AG04450 (cell line): ENCODE measurements at regions not wholly inside any gene's neighbourhood (a gene's known extent, or its start where the extent isn't known, plus 50 kb on each side); places are given as distances from the start of the nearest gene placed in this dataset.
"Not testable (repeated sequence)": the region's sequence is repeated elsewhere in the genome, so short reads cannot be mapped to it uniquely, and the experiment has no call there.

Source experiments
- CTCF ChIA-PET: fragments of 300-600, 350-600 bp; formaldehyde crosslinking; extraction: SDS; loops from one replicate; lab custom pipeline; 2022; ENCODE audit warnings: antibody characterized with exemption, inconsistent platforms; lab: Charles Lee
- POLR2A ChIA-PET: fragments of 350-600 bp; formaldehyde crosslinking; extraction: SDS; loops from one replicate; lab custom pipeline; 2021; ENCODE audit warnings: antibody characterized with exemption, inconsistent platforms; lab: Yijun Ruan, JAX
- DNase-seq: peaks from one replicate; pipeline ENCODE4 v3.0.0-alpha.2; 2011; ENCODE audit warnings: low read depth, low spot score
- H3K27ac ChIP-seq: one replicate; pipeline ENCODE4 v1.5.1; 2012; ENCODE audit warnings: low read depth, low read length, control low read depth
- H3K27me3 ChIP-seq: one replicate; pipeline ENCODE4 v1.6.0; 2012; ENCODE audit warnings: low read length; ENCODE audit not compliant: control insufficient read depth, insufficient read depth
- H3K4me3 ChIP-seq: 2 replicates; pipeline ENCODE4 v1.5.1; 2011; ENCODE audit warnings: mild to moderate bottlenecking, low read depth, low read length, control low read depth
- H3K9me3 ChIP-seq: 2 replicates; pipeline ENCODE4 v1.5.1; 2012; ENCODE audit warnings: low read length; ENCODE audit not compliant: control insufficient read depth, insufficient read depth
- TF ChIP-seq, protein P1 (sequence below): IDR thresholded peaks from 2 replicates; pipeline ENCODE4 v1.5.1; 2011; ENCODE audit warnings: low read depth, low read length, control low read depth, inconsistent platforms

DNA sequence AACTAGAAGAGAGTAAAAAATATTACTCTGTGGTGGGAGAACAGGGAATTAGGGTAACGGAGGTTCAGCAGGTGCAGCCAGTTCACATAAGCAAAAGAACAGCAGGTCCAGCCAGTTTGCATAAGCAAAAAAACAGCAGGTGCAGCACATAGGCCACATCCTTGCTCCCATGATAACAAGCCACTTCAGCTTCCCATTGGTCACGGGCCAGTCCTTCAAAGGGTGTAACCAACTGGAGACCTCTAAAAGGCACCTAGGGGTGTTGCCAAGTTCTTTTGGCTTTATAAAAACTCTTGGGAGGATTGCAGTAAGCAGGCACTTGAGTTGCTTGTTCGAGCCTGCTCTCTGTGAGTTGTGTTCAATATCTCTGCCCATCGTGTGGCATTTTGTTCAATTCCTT, 488.1 kb downstream of the XYLT1 start:
- ChIA-PET CTCF (no interaction called here), POLR2A (no interaction called here)
- H3K27me3 ChIP-seq = no peaks in the 10 kb centered on the region
- no peak overlapping the region for H3K4me3 ChIP-seq
- no peak for DNase-seq
- H3K9me3 ChIP-seq = peaks cover 6% of the 10 kb centered on the region
- TF ChIP-seq, protein P1, sequence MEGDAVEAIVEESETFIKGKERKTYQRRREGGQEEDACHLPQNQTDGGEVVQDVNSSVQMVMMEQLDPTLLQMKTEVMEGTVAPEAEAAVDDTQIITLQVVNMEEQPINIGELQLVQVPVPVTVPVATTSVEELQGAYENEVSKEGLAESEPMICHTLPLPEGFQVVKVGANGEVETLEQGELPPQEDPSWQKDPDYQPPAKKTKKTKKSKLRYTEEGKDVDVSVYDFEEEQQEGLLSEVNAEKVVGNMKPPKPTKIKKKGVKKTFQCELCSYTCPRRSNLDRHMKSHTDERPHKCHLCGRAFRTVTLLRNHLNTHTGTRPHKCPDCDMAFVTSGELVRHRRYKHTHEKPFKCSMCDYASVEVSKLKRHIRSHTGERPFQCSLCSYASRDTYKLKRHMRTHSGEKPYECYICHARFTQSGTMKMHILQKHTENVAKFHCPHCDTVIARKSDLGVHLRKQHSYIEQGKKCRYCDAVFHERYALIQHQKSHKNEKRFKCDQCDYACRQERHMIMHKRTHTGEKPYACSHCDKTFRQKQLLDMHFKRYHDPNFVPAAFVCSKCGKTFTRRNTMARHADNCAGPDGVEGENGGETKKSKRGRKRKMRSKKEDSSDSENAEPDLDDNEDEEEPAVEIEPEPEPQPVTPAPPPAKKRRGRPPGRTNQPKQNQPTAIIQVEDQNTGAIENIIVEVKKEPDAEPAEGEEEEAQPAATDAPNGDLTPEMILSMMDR = no peak
- H3K27ac ChIP-seq = no peak overlapping the region

DNA sequence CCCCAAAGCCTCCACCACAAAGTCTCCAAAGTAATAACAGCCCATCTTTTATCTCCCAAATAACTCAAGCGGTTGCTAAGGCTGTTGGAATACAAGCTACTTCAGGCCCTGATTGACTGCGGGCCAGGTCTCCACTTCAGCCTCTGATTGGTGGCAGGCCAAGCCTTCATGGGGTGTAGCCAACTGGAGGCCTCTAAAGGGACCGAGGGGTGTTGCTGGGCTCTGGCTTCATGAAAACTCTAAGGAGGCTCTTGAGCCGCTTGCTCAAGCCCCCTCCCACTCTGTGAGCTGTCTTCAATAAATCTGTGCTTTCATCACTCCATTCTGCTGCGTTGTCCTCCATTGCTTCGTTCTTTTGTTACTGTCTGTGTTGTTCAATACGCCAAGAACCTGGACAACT, 487.2 kb downstream of the XYLT1 start:
- DNase-seq = no peak
- ChIA-PET CTCF (interaction anchor here (0.5 kb wide), 1 partner anchor 121 kb away, joined by 6 read pairs; no protein-coding TSS in a partner anchor), POLR2A (interaction anchor here (0.6 kb wide), 1 partner anchor 10 kb away, joined by 3 read pairs; no protein-coding TSS in a partner anchor)
- TF ChIP-seq, protein P1 = no peak
- Histone ChIP-seq H3K27ac (no peak overlapping the region), H3K9me3 (peaks cover 6% of the 10 kb centered on the region), H3K27me3 (no peaks in the 10 kb centered on the region), H3K4me3 (no peak overlapping the region)

DNA sequence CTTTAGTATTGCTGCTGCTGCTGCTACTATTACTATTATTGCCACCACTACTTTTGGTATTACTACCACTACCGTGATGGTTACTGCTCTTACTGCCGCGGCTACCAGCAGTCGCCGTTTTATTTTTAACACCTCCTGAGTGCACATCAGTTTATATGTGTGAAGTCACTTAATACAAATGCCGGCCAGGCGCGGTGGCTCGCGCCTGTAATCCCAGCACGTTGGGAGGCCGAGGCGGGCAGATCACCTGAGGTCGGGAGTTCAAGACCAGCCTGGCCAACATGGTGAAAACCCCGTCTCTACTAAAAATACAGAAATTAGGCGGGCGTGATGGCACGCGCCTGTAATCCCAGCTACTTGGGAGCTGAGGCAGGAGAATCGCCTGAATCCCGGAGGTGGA, 486.7 kb downstream of the XYLT1 start:
- H3K4me3 ChIP-seq, DNase-seq, H3K27me3 ChIP-seq, POLR2A ChIA-PET, CTCF ChIA-PET, H3K9me3 ChIP-seq, H3K27ac ChIP-seq: not testable (repeated sequence)

DNA sequence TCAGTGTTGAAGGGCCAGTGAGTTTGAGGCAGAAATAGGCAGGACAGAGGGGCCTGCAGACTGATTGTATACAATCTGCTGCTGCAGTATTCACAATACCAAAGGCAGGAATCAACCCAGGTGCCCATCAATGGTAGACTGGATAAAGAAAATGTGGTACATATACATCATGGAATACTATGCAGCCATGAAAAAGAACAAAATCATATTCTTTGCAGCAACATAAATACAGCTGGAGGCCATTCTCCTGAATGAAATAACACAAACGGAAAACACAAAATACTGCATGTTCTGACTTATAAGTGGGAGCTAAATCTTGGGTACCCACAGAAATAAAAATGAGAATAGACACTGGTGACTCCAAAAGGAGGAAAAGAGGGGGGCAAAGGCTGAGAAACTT, 485.1 kb downstream of the XYLT1 start:
- TF ChIP-seq, protein P1 = no peak
- peaks cover 6% of the 10 kb centered on the region for H3K9me3 ChIP-seq
- CTCF ChIA-PET = interaction anchor here (0.5 kb wide), 1 partner anchor 320 kb away, joined by 7 read pairs; no protein-coding TSS in a partner anchor
- H3K4me3 ChIP-seq = no peak overlapping the region
- H3K27me3 ChIP-seq = no peaks in the 10 kb centered on the region
- H3K27ac ChIP-seq = no peak overlapping the region
- DNase-seq = no peak
- POLR2A ChIA-PET = no interaction called here

DNA sequence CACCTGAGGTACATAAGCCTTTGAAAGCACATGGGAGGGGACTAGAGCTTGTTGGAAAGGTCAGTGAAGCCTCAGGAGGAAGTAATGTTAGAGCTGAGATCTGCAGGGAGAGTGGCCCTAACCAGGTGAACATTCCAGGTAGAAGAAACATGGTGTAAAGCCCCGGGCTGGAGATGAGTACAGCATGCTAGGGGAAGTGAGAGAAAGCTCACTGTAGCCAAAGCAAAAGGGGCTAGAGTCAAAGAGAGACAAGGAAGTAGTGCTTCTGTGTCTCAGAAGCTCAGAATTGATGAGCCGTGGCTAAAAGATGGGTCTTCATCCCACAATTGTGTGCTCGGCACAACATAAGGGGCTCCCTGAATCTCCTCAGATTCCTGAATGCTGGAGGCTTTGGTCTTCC, 481.8 kb downstream of the XYLT1 start:
- TF ChIP-seq, protein P1 = no peak
- Histone ChIP-seq H3K4me3 (no peak overlapping the region), H3K27ac (no peak overlapping the region), H3K9me3 (peaks cover 3% of the 10 kb centered on the region), H3K27me3 (no peaks in the 10 kb centered on the region)
- ChIA-PET CTCF (no interaction called here), POLR2A (no interaction called here)
- DNase-seq = no peak

DNA sequence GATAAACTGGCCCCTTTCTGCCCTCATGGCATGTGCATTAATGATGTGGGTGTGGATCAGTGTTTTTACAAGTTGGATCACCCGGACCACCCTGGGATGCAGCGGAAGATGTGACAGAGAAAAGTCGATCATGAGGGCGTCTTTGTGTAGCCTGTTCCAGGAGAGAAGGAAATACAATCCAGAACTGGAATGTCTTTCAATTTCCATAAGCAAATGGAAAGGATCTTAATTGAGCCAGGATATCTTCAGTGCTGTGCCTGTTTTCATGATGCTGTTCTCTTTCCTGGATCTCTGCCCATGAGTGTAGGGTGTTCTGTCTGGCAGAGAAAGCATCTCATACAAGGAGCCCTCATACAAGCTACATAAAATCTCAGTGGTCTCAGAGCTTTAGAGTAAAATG, 481.4 kb downstream of the XYLT1 start:
- TF ChIP-seq, protein P1 = no peak
- no peak for DNase-seq
- Histone ChIP-seq H3K27ac (no peak overlapping the region), H3K9me3 (peaks cover 3% of the 10 kb centered on the region), H3K4me3 (no peak overlapping the region), H3K27me3 (no peaks in the 10 kb centered on the region)
- ChIA-PET CTCF (no interaction called here), POLR2A (no interaction called here)
